ENCODE measurements at regions not wholly inside any gene's neighbourhood (a gene's known extent, or its start where the extent isn't known, plus 50 kb on each side); places are given as distances from the start of the nearest gene placed in this dataset.

DNA sequence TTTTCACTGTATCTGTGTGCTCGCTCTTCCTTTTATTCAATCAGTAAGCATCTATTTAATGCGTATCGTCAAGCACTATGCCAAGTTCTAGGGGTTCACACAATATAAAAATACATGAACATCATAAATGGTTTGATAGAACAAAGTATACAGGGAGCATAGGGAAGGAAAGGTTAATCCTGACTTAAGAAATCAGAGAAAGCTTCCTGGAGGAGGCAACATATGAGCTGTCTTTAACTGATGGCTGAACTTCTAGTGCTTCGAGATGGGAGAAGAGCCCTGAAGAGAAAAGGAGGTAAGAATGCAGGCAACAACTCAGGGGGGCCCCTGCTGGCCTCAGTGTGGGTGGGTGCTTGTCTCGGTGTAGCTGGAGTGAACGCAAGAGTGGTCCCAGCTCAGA is 63.6 kb upstream of the GALNT2 start:
- TF ChIP-seq CTCF (IDR thresholded peaks at IDR 0.05) (no peak), POLR2A (IDR thresholded peaks at IDR 0.05) (no peak)

All from Peyer's patch (tissue), 4 donors.